HCT116 (cell line): ENCODE measurements at regions not wholly inside any gene's neighbourhood (a gene's known extent, or its start where the extent isn't known, plus 50 kb on each side); places are given as distances from the start of the nearest gene placed in this dataset.

ENCODE experiments used
- CBX3 ChIP-seq: IDR thresholded peaks from 2 replicates; pipeline ENCODE4 v1.6.1; 2012; ENCODE audit warnings: low read depth
- EZH2phosphoT487 ChIP-seq: fragments of 200-600 bp; IDR thresholded peaks from 2 replicates; pipeline ENCODE4 v1.6.1; 2018; ENCODE audit warnings: antibody characterized with exemption, borderline replicate concordance
- FOSL1 ChIP-seq: IDR thresholded peaks from 2 replicates; pipeline ENCODE4 v1.6.1; 2012; ENCODE audit warnings: low read depth
- RAD21 ChIP-seq: IDR thresholded peaks from 2 replicates; pipeline ENCODE4 v1.6.1; 2012; ENCODE audit warnings: low read depth, mild to moderate bottlenecking

- TF ChIP-seq RAD21 (no peak), FOSL1 (no peak), CBX3 (no peak), EZH2phosphoT487 (no peak)
- TF ChIP-seq, all 23 proteins: peak for 0
These were observed 50.1 kb upstream of the WNT11 start (continued) for GRCh38 chr11:76256448-76256847.
